SKM-1 (cell line): ENCODE measurements at regions not wholly inside any gene's neighbourhood (a gene's known extent, or its start where the extent isn't known, plus 50 kb on each side); places are given as distances from the start of the nearest gene placed in this dataset.

Source experiments
- DNase-seq: peaks from one replicate; lab custom pipeline; 2025; ENCODE audit not compliant: unreplicated experiment; lab: John Stamatoyannopoulos, UW

- DNase-seq: no peak
Observed at GRCh38 chr3:152945556-152945955, 110.6 kb downstream of the P2RY1 start.

GRCh38 chr3:152957491-152957890 is 122.6 kb downstream of the P2RY1 start:
- DNase-seq: no peak

- no peak for DNase-seq
Observed at GRCh38 chr3:152959307-152959706, 124.4 kb downstream of the P2RY1 start.

GRCh38 chr3:152960684-152961083 is 125.8 kb downstream of the P2RY1 start:
- no peak for DNase-seq

- DNase-seq: no peak
Observed at GRCh38 chr3:152961323-152961722, 126.4 kb downstream of the P2RY1 start.

GRCh38 chr3:152964911-152965609 is 130.1 kb downstream of the P2RY1 start:
- no peak for DNase-seq

GRCh38 chr3:152968388-152969024 is 133.6 kb downstream of the P2RY1 start:
- no peak for DNase-seq

- DNase-seq: no peak
Observed at GRCh38 chr3:152969557-152970300, 134.8 kb downstream of the P2RY1 start.

GRCh38 chr3:152970851-152971250 is 135.9 kb downstream of the P2RY1 start:
- DNase-seq: no peak

- DNase-seq: no peak
Observed at GRCh38 chr3:152971880-152972279, 136.9 kb downstream of the P2RY1 start.

- no peak for DNase-seq
Observed at GRCh38 chr3:152973575-152973974, 138.6 kb downstream of the P2RY1 start.

- no peak for DNase-seq
Observed at GRCh38 chr3:152976239-152976638, 141.3 kb downstream of the P2RY1 start.

GRCh38 chr3:152977366-152977765 is 142.4 kb downstream of the P2RY1 start:
- no peak for DNase-seq

- DNase-seq: no peak
Observed at GRCh38 chr3:152978152-152978551, 143.2 kb downstream of the P2RY1 start.

- no peak for DNase-seq
Observed at GRCh38 chr3:152997526-152997925, 162.6 kb downstream of the P2RY1 start.

GRCh38 chr3:152998591-152998990 is 163.4 kb upstream of the RAP2B start:
- no peak for DNase-seq

GRCh38 chr3:153000325-153000724 is 161.7 kb upstream of the RAP2B start:
- no peak for DNase-seq

- no peak for DNase-seq
Observed at GRCh38 chr3:153001210-153002078, 160.6 kb upstream of the RAP2B start.

GRCh38 chr3:153003441-153003840 is 158.6 kb upstream of the RAP2B start:
- no peak for DNase-seq

GRCh38 chr3:153003862-153004261 is 158.2 kb upstream of the RAP2B start:
- DNase-seq: no peak

- no peak for DNase-seq
Observed at GRCh38 chr3:153008226-153008625, 153.8 kb upstream of the RAP2B start.
